ENCODE measurements at regions not wholly inside any gene's neighbourhood (a gene's known extent, or its start where the extent isn't known, plus 50 kb on each side); places are given as distances from the start of the nearest gene placed in this dataset.

DNA sequence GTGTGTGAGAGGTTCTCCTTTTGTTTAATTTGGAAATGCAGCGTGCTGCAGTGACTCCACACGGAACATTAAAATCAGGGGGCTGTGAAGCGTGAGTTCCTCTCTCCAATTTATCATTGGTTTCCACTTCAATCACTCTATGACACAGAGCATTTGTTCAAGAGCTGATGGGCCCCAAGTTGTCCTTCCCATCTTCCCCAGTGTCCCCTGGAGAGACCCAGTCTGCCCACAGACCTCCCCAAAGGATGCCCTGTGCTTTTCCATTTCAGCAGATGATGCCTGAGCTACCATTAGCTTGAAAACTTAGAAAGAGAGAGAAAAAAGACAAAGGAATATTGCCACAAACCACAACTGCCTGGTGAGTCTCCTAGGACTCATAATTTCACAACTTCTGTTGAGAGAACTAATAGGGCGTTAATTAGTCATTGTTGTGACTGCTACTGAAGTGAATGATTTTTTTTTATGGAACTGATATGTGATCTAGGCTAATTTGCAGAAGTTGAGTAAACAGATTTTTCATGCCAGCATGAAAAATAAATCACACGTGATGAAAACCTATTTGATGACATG, 772.7 kb downstream of the SEMA5A start:
- POLR2A ChIA-PET = no interaction called here
- intact Hi-C loops (cut with micrococcal nuclease; ENCODE audit: unreplicated experiment) = no loop called here
- Histone ChIP-seq H3K27ac (ENCODE audit: low read depth, low read length, poor library complexity, severe bottlenecking) (no peak overlapping the region), H3K36me3 (ENCODE audit: insufficient read depth, low read length) (no peaks in the 10 kb centered on the region), H3K4me2 (ENCODE audit: low read length) (no peak overlapping the region), H3K9me2 (ENCODE audit: insufficient read depth, low read length) (no peaks in the 10 kb centered on the region), H3K4me1 (ENCODE audit: insufficient read depth, low read length, poor library complexity, severe bottlenecking) (no peaks in the 10 kb centered on the region), H3K79me2 (ENCODE audit: insufficient read depth, low read depth, low read length) (no peaks in the 10 kb centered on the region), H3K4me3 (ENCODE audit: low read depth, low read length, poor library complexity, severe bottlenecking) (no peak overlapping the region), H2AFZ (ENCODE audit: low read length) (no peak overlapping the region), H3K9me3 (ENCODE audit: low read length) (no peaks in the 10 kb centered on the region), H4K20me1 (ENCODE audit: insufficient read depth, low read length) (no peaks in the 10 kb centered on the region)
- CTCF ChIA-PET (ENCODE audit: unreplicated experiment) = no interaction called here
- no TSS peak for BruUV-seq (replicated peaks)
- no peak for DNase-seq (ENCODE audit: low spot score)
- TF ChIP-seq EZH2phosphoT487 (IDR thresholded peaks at IDR 0.05; ENCODE audit: borderline replicate concordance, low read depth, low read length) = no peak
- TF ChIP-seq, protein P1, sequence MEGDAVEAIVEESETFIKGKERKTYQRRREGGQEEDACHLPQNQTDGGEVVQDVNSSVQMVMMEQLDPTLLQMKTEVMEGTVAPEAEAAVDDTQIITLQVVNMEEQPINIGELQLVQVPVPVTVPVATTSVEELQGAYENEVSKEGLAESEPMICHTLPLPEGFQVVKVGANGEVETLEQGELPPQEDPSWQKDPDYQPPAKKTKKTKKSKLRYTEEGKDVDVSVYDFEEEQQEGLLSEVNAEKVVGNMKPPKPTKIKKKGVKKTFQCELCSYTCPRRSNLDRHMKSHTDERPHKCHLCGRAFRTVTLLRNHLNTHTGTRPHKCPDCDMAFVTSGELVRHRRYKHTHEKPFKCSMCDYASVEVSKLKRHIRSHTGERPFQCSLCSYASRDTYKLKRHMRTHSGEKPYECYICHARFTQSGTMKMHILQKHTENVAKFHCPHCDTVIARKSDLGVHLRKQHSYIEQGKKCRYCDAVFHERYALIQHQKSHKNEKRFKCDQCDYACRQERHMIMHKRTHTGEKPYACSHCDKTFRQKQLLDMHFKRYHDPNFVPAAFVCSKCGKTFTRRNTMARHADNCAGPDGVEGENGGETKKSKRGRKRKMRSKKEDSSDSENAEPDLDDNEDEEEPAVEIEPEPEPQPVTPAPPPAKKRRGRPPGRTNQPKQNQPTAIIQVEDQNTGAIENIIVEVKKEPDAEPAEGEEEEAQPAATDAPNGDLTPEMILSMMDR (conservative IDR thresholded peaks at IDR 0.05; ENCODE audit: low read length) = no peak

DNA sequence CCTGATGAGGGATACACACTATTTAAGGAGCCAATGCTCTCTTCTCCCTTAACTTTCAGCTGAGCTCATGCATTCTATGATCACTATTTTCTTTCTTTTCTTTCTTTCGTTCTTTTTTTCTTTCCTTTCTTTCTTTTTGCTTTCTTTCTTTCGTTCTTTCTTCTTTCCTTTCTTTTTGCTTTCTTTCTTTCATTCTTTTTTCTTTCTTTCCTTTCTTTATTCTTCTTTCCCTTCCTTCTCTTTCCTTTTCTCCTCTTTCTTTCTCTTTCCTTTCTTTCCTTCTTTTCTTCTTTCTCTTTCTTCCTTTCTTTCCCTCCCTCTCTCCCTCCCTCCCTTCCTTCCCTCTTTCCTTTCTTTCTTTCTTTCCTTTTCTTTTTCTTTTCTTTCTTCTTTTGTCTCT, 761.2 kb downstream of the SEMA5A start:
- Histone ChIP-seq H3K36me3 (ENCODE audit: insufficient read depth, low read length) (no peaks in the 10 kb centered on the region), H3K4me3 (ENCODE audit: low read depth, low read length, poor library complexity, severe bottlenecking) (no peak overlapping the region), H3K4me2 (ENCODE audit: low read length) (no peak overlapping the region), H2AFZ (ENCODE audit: low read length) (no peak overlapping the region), H3K9me3 (ENCODE audit: low read length) (no peaks in the 10 kb centered on the region), H3K4me1 (ENCODE audit: insufficient read depth, low read length, poor library complexity, severe bottlenecking) (no peaks in the 10 kb centered on the region), H3K79me2 (ENCODE audit: insufficient read depth, low read depth, low read length) (no peaks in the 10 kb centered on the region), H4K20me1 (ENCODE audit: insufficient read depth, low read length) (no peaks in the 10 kb centered on the region), H3K9me2 (ENCODE audit: insufficient read depth, low read length) (no peaks in the 10 kb centered on the region), H3K27ac (ENCODE audit: low read depth, low read length, poor library complexity, severe bottlenecking) (no peak overlapping the region)
- DNase-seq (ENCODE audit: low spot score) = no peak
- ChIA-PET CTCF (ENCODE audit: unreplicated experiment) (no interaction called here), POLR2A (no interaction called here)
- no TSS peak for BruUV-seq (replicated peaks)
- no peak for TF ChIP-seq EZH2phosphoT487 (IDR thresholded peaks at IDR 0.05; ENCODE audit: borderline replicate concordance, low read depth, low read length)
- TF ChIP-seq, protein P1 (conservative IDR thresholded peaks at IDR 0.05; ENCODE audit: low read length) = no peak
- intact Hi-C loops (cut with micrococcal nuclease; ENCODE audit: unreplicated experiment) = no loop called here

DNA sequence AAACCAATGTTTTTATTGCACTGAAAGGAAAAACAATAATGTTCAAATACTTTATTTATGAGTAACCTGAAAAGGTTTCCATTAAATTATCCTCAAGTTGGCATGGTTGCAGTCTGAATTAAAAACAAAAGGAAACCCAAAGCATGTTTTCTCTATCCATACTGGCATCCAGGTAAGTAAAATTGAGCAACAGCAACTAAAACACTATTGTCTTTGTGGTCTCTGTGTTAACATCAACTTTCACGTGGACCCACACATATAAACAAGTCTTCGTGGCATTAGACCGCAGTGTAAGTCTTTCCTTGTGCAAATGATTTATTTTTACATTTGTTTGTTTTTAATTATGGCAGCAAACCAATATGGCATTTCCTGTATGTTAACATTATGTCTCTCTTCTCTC, 757.6 kb downstream of the SEMA5A start:
- no peak overlapping the region for H3K4me3 ChIP-seq (ENCODE audit: low read depth, low read length, poor library complexity, severe bottlenecking)
- POLR2A ChIA-PET = no interaction called here
- H3K4me1 ChIP-seq (ENCODE audit: insufficient read depth, low read length, poor library complexity, severe bottlenecking) = no peaks in the 10 kb centered on the region
- H2AFZ ChIP-seq (ENCODE audit: low read length) = no peak overlapping the region
- DNase-seq (ENCODE audit: low spot score) = no peak
- H3K36me3 ChIP-seq (ENCODE audit: insufficient read depth, low read length) = no peaks in the 10 kb centered on the region
- H3K79me2 ChIP-seq (ENCODE audit: insufficient read depth, low read depth, low read length) = no peaks in the 10 kb centered on the region
- CTCF ChIA-PET (ENCODE audit: unreplicated experiment) = no interaction called here
- H3K9me3 ChIP-seq (ENCODE audit: low read length) = no peaks in the 10 kb centered on the region
- TF ChIP-seq EZH2phosphoT487 (IDR thresholded peaks at IDR 0.05; ENCODE audit: borderline replicate concordance, low read depth, low read length) = no peak
- TF ChIP-seq, protein P1 (conservative IDR thresholded peaks at IDR 0.05; ENCODE audit: low read length) = no peak
- no peak overlapping the region for H3K27ac ChIP-seq (ENCODE audit: low read depth, low read length, poor library complexity, severe bottlenecking)
- H3K4me2 ChIP-seq (ENCODE audit: low read length) = no peak overlapping the region
- no TSS peak for BruUV-seq (replicated peaks)
- no peaks in the 10 kb centered on the region for H3K9me2 ChIP-seq (ENCODE audit: insufficient read depth, low read length)
- intact Hi-C loops (cut with micrococcal nuclease; ENCODE audit: unreplicated experiment) = no loop called here
- no peaks in the 10 kb centered on the region for H4K20me1 ChIP-seq (ENCODE audit: insufficient read depth, low read length)
